AG09319 (cell line): ENCODE measurements at regions not wholly inside any gene's neighbourhood (a gene's known extent, or its start where the extent isn't known, plus 50 kb on each side); places are given as distances from the start of the nearest gene placed in this dataset.

Experiments used
- DNase-seq: peaks from one replicate; pipeline ENCODE4 v3.0.0-alpha.2; 2010; ENCODE audit warnings: low read depth; ENCODE audit errors: extremely low read depth
- TF ChIP-seq, protein P1 (sequence below): IDR thresholded peaks from 2 replicates; pipeline ENCODE4 v1.5.1; 2011; ENCODE audit warnings: low read depth, mild to moderate bottlenecking, inconsistent platforms, low read length, moderate library complexity

GRCh38 chr2:8623958-8624591 lies 57.8 kb upstream of the ID2 start:
- DNase-seq: no peak
- TF ChIP-seq, protein P1, sequence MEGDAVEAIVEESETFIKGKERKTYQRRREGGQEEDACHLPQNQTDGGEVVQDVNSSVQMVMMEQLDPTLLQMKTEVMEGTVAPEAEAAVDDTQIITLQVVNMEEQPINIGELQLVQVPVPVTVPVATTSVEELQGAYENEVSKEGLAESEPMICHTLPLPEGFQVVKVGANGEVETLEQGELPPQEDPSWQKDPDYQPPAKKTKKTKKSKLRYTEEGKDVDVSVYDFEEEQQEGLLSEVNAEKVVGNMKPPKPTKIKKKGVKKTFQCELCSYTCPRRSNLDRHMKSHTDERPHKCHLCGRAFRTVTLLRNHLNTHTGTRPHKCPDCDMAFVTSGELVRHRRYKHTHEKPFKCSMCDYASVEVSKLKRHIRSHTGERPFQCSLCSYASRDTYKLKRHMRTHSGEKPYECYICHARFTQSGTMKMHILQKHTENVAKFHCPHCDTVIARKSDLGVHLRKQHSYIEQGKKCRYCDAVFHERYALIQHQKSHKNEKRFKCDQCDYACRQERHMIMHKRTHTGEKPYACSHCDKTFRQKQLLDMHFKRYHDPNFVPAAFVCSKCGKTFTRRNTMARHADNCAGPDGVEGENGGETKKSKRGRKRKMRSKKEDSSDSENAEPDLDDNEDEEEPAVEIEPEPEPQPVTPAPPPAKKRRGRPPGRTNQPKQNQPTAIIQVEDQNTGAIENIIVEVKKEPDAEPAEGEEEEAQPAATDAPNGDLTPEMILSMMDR: no peak

GRCh38 chr2:8624855-8625398 lies 56.9 kb upstream of the ID2 start:
- DNase-seq: no peak
- TF ChIP-seq, protein P1: no peak

- TF ChIP-seq, protein P1: no peak
These were observed 56.2 kb upstream of the ID2 start for GRCh38 chr2:8625399-8626300.

GRCh38 chr2:8626572-8626971 lies 55.3 kb upstream of the ID2 start:
- DNase-seq: no peak
- TF ChIP-seq, protein P1: no peak

More at GRCh38 chr2:8625399-8626300, 56.2 kb upstream of the ID2 start:
- DNase-seq: no peak

GRCh38 chr2:8627019-8627691 lies 54.7 kb upstream of the ID2 start:
- TF ChIP-seq, protein P1: no peak
- no peak for DNase-seq

GRCh38 chr2:8627692-8628085 lies 54.2 kb upstream of the ID2 start:
- DNase-seq: no peak
- TF ChIP-seq, protein P1: no peak
